ENCODE measurements at regions not wholly inside any gene's neighbourhood (a gene's known extent, or its start where the extent isn't known, plus 50 kb on each side); places are given as distances from the start of the nearest gene placed in this dataset.
"Not testable (repeated sequence)": the region's sequence is repeated elsewhere in the genome, so short reads cannot be mapped to it uniquely, and the experiment has no call there.

- no peak for DNase-seq
Observed at GRCh38 chr18:60007661-60008060, 107.9 kb downstream of the PMAIP1 start.

- no peak for DNase-seq
Observed at GRCh38 chr18:60003610-60004185, 103.9 kb downstream of the PMAIP1 start.

GRCh38 chr18:59996370-59996966, 96.7 kb downstream of the PMAIP1 start:
- no peak for DNase-seq

DNA sequence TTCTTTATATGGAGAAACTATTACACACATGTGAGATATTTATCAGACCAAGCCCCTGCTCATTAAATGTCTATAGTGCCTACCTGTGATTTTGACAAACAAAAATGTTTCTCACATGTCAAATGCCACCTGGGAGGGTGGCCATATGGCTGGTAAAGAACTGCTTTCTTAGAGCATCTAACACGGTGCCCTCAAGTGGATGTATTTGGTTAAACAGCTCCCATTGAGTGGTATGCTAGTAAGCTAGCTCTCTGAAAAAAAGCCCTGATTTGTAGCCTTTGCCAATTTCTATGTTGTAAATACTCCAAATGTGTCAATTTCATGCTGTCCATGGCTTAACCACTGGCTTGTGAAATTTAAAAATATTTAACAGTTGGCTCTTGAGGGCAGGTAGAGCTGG, 94.6 kb downstream of the PMAIP1 start:
- DNase-seq, result no peak

- no peak for DNase-seq
Observed at GRCh38 chr18:59993560-59993959, 93.8 kb downstream of the PMAIP1 start.

GRCh38 chr18:59990121-59990823, 90.5 kb downstream of the PMAIP1 start:
- DNase-seq, result no peak

- DNase-seq, result no peak
Observed at GRCh38 chr18:59988098-59988706, 88.4 kb downstream of the PMAIP1 start.

DNA sequence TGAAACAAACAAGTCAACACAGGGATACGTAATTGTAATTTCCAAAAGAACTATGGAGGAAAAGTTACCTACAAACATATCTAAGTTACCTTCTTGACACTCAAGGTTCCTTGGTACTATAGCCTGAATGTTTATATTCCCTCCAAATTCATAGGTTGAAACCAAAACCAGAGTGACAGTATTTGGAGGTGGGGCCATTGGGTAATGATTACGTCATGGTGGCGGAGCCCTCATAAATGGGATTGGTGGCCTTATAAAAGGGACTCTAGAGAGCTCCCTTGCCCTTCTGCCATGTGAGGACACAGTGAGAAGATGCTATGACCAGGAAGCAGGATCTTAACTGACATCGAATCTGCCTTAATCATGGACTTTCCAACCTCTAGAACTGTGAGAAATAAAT, 87.3 kb downstream of the PMAIP1 start:
- DNase-seq, result no peak

DNA sequence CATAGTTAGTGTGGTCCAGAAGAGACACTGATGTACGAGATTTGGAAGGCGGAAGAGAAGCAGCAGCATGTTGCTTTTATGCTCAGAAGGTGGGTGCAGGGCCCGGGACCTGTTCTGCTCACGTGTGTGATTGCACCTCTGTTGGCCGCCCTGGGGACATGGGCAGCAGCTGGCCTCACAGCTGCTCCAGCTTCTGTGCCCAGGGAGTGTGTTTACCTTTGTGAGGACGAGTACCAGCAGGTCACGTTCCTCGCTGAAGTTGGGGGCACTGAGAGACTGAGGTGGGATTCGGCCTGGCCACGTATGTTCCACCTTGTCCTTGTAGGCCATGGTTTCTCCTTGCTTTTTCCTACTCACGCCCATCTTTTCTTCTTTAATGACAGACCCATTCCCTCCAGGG, 86.3 kb downstream of the PMAIP1 start:
- DNase-seq, result no peak

- DNase-seq, result no peak
Observed at GRCh38 chr18:59985289-59985688, 85.5 kb downstream of the PMAIP1 start.

GRCh38 chr18:59983506-59983905, 83.7 kb downstream of the PMAIP1 start:
- DNase-seq, result no peak

DNA sequence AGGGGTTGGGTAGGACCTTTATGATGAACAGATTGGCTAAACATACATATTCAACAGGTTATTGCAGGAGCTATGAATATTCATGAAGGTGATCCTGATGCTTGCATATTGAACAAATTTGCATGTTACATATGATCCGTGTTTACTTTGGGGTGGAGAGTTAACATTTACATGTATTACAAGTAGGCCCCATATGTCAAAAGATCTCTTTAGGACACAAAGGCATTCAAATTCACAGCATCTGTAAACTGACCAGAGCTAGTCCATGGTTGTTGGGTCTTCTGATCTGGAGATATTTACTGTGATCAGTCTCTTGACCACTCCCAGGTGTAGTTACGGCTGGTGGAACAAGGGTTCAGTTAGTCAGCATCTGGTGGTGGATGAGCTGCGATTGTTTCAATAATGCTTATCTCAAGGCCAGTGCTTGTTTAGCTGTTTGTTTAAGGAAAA, 80.4 kb downstream of the PMAIP1 start:
- no peak for DNase-seq

- DNase-seq, result no peak
Observed at GRCh38 chr18:59971871-59972428, 72.2 kb downstream of the PMAIP1 start.

- DNase-seq, result not testable (repeated sequence)
Observed at GRCh38 chr18:59971144-59971543, 71.3 kb downstream of the PMAIP1 start.

DNA sequence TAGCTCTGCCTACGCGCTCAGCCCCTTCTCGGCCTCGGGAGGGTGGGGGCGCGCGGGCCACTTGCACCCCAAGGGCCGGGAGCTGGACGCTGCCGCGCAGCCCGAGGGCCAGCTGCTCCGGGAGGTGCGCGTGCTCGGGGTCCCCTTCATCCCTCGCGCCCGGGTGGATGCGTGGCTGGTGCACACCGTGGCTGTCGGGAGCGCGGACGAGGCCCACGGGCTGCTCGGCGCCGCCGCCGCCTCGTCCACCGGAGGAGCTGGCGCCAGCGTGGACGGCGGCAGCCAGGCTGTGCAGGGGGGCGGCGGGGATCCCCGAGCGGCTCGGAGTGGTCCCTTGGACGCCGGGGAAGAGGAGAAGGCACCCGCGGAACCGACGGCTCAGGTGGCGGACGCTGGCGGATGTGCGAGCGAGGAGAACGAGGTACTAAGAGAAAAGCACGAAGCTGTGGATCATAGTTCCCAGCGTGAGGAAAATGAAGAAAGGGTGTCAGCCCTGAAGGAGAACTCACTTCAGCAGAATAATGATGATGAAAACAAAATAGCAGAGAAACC, 69.8 kb downstream of the PMAIP1 start:
- not testable (repeated sequence) for DNase-seq

GRCh38 chr18:59968583-59968982, 68.8 kb downstream of the PMAIP1 start:
- no peak for DNase-seq

GRCh38 chr18:59967878-59968277, 68.1 kb downstream of the PMAIP1 start:
- DNase-seq, result no peak

DNA sequence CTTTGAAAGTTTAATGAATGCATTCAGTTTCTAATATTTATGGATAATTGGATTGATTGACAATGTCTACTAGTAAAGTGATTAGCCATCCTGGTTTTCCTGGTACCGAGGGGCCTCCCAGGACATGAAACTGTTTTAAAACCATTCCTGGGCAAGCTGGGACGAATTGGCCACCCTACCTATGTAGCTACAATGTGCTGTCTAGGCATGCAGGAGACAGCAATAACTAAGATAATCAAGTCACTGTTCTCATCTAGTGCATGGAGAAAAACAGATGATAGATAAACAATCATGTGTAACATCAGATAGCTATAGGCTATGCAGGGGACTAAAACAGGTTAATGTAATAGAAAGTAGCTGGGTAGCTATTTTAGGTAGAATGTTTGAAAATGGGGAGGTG, 67.1 kb downstream of the PMAIP1 start:
- no peak for DNase-seq

GRCh38 chr18:59963229-59963628, 63.4 kb downstream of the PMAIP1 start:
- no peak for DNase-seq

DNA sequence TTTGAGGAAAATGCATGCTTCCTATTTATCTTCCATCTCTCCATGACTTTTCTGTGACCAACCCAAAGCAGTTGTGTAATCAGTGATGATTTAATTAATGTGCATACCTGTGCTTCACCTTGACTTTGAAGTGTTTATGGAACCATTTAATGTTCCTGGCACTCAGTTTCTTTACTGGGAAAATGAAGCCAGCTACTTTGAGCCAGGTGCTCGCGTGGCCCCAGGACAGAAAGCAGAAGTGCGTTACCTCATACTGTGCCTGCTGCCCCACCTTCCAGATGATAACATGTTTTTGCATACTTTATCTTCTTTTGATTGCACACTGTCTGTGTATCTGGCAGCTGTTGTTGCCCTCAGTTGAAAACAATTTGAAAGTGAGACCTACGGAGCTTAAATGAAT, 61.3 kb downstream of the PMAIP1 start:
- no peak for DNase-seq

DNA sequence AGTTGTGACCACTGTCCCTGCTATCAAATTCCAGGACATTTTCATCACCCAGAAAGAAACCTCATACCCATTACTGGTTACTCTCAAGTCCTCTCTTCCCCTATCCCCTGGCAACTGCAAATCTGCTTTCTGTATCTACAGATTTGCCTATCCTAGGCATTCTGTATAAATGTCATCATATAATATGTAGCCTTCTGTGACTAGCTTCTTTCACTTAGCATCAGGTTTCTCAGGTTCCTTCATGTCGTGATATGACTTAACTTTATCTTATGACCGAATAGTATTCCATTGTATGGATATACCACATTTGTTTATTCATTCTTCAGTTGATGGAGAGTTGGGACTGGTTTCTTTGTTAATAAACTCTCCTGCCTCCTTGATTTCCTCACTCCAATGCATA, 60.5 kb downstream of the PMAIP1 start:
- no peak for DNase-seq

- DNase-seq, result no peak
Observed at GRCh38 chr18:59959606-59960005, 59.8 kb downstream of the PMAIP1 start.

DNA sequence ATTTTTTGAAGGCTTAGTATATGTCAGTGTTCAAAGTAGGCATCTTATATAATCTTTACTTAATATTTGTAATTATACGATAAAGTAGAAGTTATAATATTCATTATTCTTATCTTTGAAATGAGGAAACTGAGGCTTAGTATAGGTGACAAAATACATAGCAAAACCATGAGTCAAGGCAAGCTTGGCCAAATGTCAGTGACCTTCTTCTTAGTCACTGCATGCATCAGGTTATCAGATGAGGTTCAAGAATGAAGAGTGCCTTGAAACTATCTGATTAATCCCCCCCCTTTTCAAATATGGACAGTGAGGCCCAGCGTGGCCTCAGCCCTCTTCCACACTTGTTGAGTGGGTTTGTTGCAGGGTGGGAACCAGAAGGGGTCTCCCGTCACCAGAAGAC, 59.3 kb downstream of the PMAIP1 start:
- no peak for DNase-seq
